Tibial nerve (tissue), 4 donors: ENCODE measurements at regions not wholly inside any gene's neighbourhood (a gene's known extent, or its start where the extent isn't known, plus 50 kb on each side); places are given as distances from the start of the nearest gene placed in this dataset. TPM values are rescaled to one million over a fixed set of nuclear protein-coding genes. Genes with fewer than 3 reads are reported as not detected.

ENCODE experiments used
- DNase-seq, 2 donors: peaks; one replicate each; pipeline ENCODE4 v3.0.0-alpha.2; 2019; ENCODE audit warnings: low spot score in 2 of 2
- H3K27ac ChIP-seq, 4 donors: fragments of 200-600 bp; sonication (generic) in 3 of 4; one replicate each; pipeline ENCODE4 v1.5.1; 2017 to 2019; ENCODE audit warnings: mild to moderate bottlenecking in 1 of 4
- H3K27me3 ChIP-seq, 2 donors: fragments of 200-600 bp; sonication (generic) in 1 of 2; one replicate each; pipeline versions ENCODE4 v1.5.1 to v1.6.0; 2017 to 2019
- H3K36me3 ChIP-seq, 3 donors: fragments of 200-600 bp; sonication (generic); one replicate each; pipeline ENCODE4 v1.5.1; 2018 to 2019
- H3K4me1 ChIP-seq, 4 donors: fragments of 200-600 bp; sonication (generic) in 3 of 4; one replicate each; pipeline ENCODE4 v1.5.1; 2017 to 2019
- H3K4me3 ChIP-seq, 4 donors: fragments of 200-600 bp; sonication (generic) in 3 of 4; one replicate each; pipeline ENCODE4 v1.5.1; 2017 to 2019; ENCODE audit warnings: mild to moderate bottlenecking in 1 of 4, moderate library complexity in 1 of 4
- H3K9me3 ChIP-seq, 4 donors: fragments of 200-600 bp; sonication (generic) in 3 of 4; one replicate each; pipeline ENCODE4 v1.5.1; 2017 to 2019
- EP300 ChIP-seq, 2 donors: sonication (generic); formaldehyde crosslinking; IDR thresholded peaks; one replicate each; pipeline ENCODE4 v1.6.1; 2017; ENCODE audit warnings: antibody characterized with exemption in 2 of 2, mild to moderate bottlenecking in 1 of 2
- POLR2A ChIP-seq, 2 donors: fragments of 450-650 bp; IDR thresholded peaks; one replicate each; pipeline ENCODE4 v1.6.1; 2017; ENCODE audit warnings: antibody characterized with exemption in 2 of 2, mild to moderate bottlenecking in 2 of 2, moderate library complexity in 2 of 2
- WGBS, 2 donors: methylation state at CpG; one replicate each; pipeline ENCODE4 v1.1.5; 2018; 5-methylcytosine and 5-hydroxymethylcytosine counted together
- small RNA-seq: library from RNA; depleted of rRNA; stranded (forward); fragments of <200 nt; gene quantifications from one replicate; pipeline ENCODE3, GENCODE V24; 2016
- TF ChIP-seq, protein P1 (sequence below), 5 experiments: fragments of 200-600 bp in 3 of 5; fragments of 450-650 bp in 2 of 5; sonication (generic) in 3 of 5; IDR thresholded peaks; one replicate each; pipeline ENCODE4 v1.5.1; 2016 to 2019; ENCODE audit warnings: antibody characterized with exemption in 5 of 5, mild to moderate bottlenecking in 3 of 5, moderate library complexity in 2 of 5

- TF ChIP-seq POLR2A (IDR thresholded peaks at IDR 0.05) (no peak), EP300 (IDR thresholded peaks at IDR 0.05) (no peak)
- TF ChIP-seq, protein P1, sequence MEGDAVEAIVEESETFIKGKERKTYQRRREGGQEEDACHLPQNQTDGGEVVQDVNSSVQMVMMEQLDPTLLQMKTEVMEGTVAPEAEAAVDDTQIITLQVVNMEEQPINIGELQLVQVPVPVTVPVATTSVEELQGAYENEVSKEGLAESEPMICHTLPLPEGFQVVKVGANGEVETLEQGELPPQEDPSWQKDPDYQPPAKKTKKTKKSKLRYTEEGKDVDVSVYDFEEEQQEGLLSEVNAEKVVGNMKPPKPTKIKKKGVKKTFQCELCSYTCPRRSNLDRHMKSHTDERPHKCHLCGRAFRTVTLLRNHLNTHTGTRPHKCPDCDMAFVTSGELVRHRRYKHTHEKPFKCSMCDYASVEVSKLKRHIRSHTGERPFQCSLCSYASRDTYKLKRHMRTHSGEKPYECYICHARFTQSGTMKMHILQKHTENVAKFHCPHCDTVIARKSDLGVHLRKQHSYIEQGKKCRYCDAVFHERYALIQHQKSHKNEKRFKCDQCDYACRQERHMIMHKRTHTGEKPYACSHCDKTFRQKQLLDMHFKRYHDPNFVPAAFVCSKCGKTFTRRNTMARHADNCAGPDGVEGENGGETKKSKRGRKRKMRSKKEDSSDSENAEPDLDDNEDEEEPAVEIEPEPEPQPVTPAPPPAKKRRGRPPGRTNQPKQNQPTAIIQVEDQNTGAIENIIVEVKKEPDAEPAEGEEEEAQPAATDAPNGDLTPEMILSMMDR (IDR thresholded peaks at IDR 0.05): no peak
- H3K27me3 ChIP-seq: no peaks in the 10 kb centered on the region
- H3K36me3 ChIP-seq: no peaks in the 10 kb centered on the region
- H3K4me3 ChIP-seq: no peak overlapping the region
- no peaks in the 10 kb centered on the region for H3K4me1 ChIP-seq
- DNase-seq: no peak
- H3K27ac ChIP-seq: no peak overlapping the region
- WGBS, 2 donors: 87 to 88% methylated on average over 5 of the region's 5 CpGs
- no peaks in the 10 kb centered on the region for H3K9me3 ChIP-seq
Observed at GRCh38 chr2:6792883-6793282, 72.8 kb downstream of the CMPK2 start.

GRCh38 chr2:6793371-6793770, 72.3 kb downstream of the CMPK2 start:
- WGBS, 2 donors: 90% methylated on average over 3 of the region's 3 CpGs
- H3K27ac ChIP-seq: no peak overlapping the region
- no peaks in the 10 kb centered on the region for H3K9me3 ChIP-seq
- TF ChIP-seq, protein P1 (IDR thresholded peaks at IDR 0.05): no peak
- no peak for TF ChIP-seq EP300 (IDR thresholded peaks at IDR 0.05)
- no peak for TF ChIP-seq POLR2A (IDR thresholded peaks at IDR 0.05)
- H3K4me3 ChIP-seq: no peak overlapping the region
- H3K36me3 ChIP-seq: no peaks in the 10 kb centered on the region
- DNase-seq: no peak
- H3K27me3 ChIP-seq: no peaks in the 10 kb centered on the region
- no peaks in the 10 kb centered on the region for H3K4me1 ChIP-seq

DNA sequence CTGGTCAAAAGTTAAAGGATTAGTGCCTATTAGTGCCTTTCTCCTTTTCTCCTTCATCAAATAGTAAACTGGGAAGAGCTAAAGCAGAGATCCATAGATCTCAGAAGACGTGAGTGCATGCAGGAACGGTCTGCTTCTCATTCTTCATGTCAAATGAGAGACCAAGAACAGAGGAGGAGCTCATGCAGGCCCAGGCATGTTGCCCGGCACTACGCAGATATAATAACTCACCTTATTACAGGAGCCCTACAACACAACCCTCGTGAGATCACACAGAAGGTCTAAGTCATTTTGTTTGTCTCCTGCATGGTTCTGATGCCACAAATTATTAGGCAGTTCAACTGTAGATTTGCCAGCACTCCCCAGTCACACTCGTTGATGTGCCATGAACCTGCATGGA, 71.8 kb downstream of the CMPK2 start:
- TF ChIP-seq, protein P1 (IDR thresholded peaks at IDR 0.05): no peak
- no peak for TF ChIP-seq POLR2A (IDR thresholded peaks at IDR 0.05)
- TF ChIP-seq EP300 (IDR thresholded peaks at IDR 0.05): no peak
- Histone ChIP-seq H3K27me3 (no peaks in the 10 kb centered on the region), H3K4me3 (no peak overlapping the region), H3K27ac (no peak overlapping the region), H3K4me1 (no peaks in the 10 kb centered on the region), H3K36me3 (no peaks in the 10 kb centered on the region), H3K9me3 (no peaks in the 10 kb centered on the region)
- DNase-seq: no peak
- WGBS, 2 donors: 82 to 85% methylated on average over 6 of the region's 6 CpGs

- Histone ChIP-seq H3K27ac (no peak overlapping the region), H3K4me3 (no peak overlapping the region), H3K9me3 (no peaks in the 10 kb centered on the region), H3K4me1 (no peaks in the 10 kb centered on the region), H3K36me3 (no peaks in the 10 kb centered on the region), H3K27me3 (no peaks in the 10 kb centered on the region)
- no peak for DNase-seq
- TF ChIP-seq POLR2A (IDR thresholded peaks at IDR 0.05): no peak
- TF ChIP-seq EP300 (IDR thresholded peaks at IDR 0.05): no peak
- TF ChIP-seq, protein P1 (IDR thresholded peaks at IDR 0.05): no peak
- 84 to 89% methylated on average over 8 of the region's 8 CpGs for WGBS, 2 donors
Observed at GRCh38 chr2:6794448-6794847, 71.3 kb downstream of the CMPK2 start.

Small RNAs in the stretch of these regions (small RNA-seq; reads per million reads assigned to genes)
- gene MIR7158: not detected
